ENCODE measurements at regions not wholly inside any gene's neighbourhood (a gene's known extent, or its start where the extent isn't known, plus 50 kb on each side); places are given as distances from the start of the nearest gene placed in this dataset.

- H3K4me3 Mint-ChIP-seq = no peak overlapping the region
- Histone ChIP-seq H3K56ac (ENCODE audit: insufficient read length, low read depth, low read length) (no peak overlapping the region), H3K27ac (ENCODE audit: insufficient read length, low read depth, low read length) (no peak overlapping the region), H2AFZ (ENCODE audit: low read length) (no peak overlapping the region), H3K4me1 (ENCODE audit: insufficient read depth, low read length) (no peaks in the 10 kb centered on the region; the same call in 1 of the 2 replicates), H3K23ac (ENCODE audit: insufficient read length, low read depth, low read length) (no peak overlapping the region), H2BK5ac (ENCODE audit: insufficient read length, low read length) (no peak overlapping the region), H3K9me3 (ENCODE audit: control insufficient read depth, low read depth, low read length) (no peaks in the 10 kb centered on the region), H2BK12ac (ENCODE audit: insufficient read length, low read depth, low read length) (no peak overlapping the region), H3T11ph (ENCODE audit: low read length) (no peak overlapping the region), H2BK20ac (ENCODE audit: low read depth, low read length, poor library complexity, severe bottlenecking) (no peak overlapping the region), H3K4ac (ENCODE audit: low read depth, low read length) (no peak overlapping the region), H4K20me1 (ENCODE audit: control insufficient read depth, insufficient read depth, insufficient read length) (no peaks in the 10 kb centered on the region), H3K14ac (ENCODE audit: insufficient read depth, low read length) (no peak overlapping the region), H3K18ac (ENCODE audit: insufficient read length, low read depth, low read length) (no peak overlapping the region), H3K79me2 (ENCODE audit: insufficient read depth, low read length) (no peaks in the 10 kb centered on the region), H3K23me2 (ENCODE audit: insufficient read length, low read depth, low read length, poor library complexity, severe bottlenecking) (no peaks in the 10 kb centered on the region), H4K5ac (ENCODE audit: insufficient read length, low read depth, low read length) (no peak overlapping the region), H3K4me2 (ENCODE audit: insufficient read depth, insufficient read length, low read length) (no peak overlapping the region), H3K27me3 (ENCODE audit: insufficient read depth, low read length) (no peaks in the 10 kb centered on the region), H2AK5ac (ENCODE audit: insufficient read length, low read length) (no peak overlapping the region), H2BK120ac (ENCODE audit: low read depth, low read length, poor library complexity, severe bottlenecking) (no peak overlapping the region), H4K91ac (ENCODE audit: insufficient read length, low read depth, low read length) (no peak overlapping the region), H2BK15ac (ENCODE audit: low read depth, low read length) (no peak overlapping the region), H4K8ac (replicated peaks; ENCODE audit: insufficient read length, low read depth, low read length) (no peak overlapping the region), H3K79me1 (ENCODE audit: insufficient read depth, low read depth, low read length, poor library complexity, severe bottlenecking) (no peaks in the 10 kb centered on the region), H3K9ac (ENCODE audit: extremely low read depth, insufficient read length, low read length) (no peak overlapping the region)
- DNase-seq = peak; percentile 65
- no CpG with 5 or more reads among the region's 13 CpGs for WGBS (ENCODE audit: extremely low coverage, insufficient read length, low lambda C conversion rate)
- no peaks in the 10 kb centered on the region for H3K27me3 Mint-ChIP-seq (ENCODE audit: low read depth)
- H3K36me3 Mint-ChIP-seq (ENCODE audit: insufficient read depth in 1 of 3, low read depth in 3 of 3) = no peaks in the 10 kb centered on the region
- no peaks in the 10 kb centered on the region; a peak in 1 of 5 replicates for H3K9me3 Mint-ChIP-seq
- peak; percentile 44; the same call in 2 of the 3 replicates for TF ChIP-seq CTCF (conservative IDR thresholded peaks at IDR 0.05)
- H3K27ac Mint-ChIP-seq = peak overlapping the region in 2 of 3 experiments; percentile 25 to 58; a peak in 4 of 7 replicates
- H3K4me1 Mint-ChIP-seq = peaks cover 29 to 38% of the 10 kb centered on the region in 2 experiments
These were observed 1348.0 kb downstream of the ADGRL3 start for GRCh38 chr4:62548108-62548524.

Data from H9 (cell line).